Glutamatergic neuron (in vitro differentiated cells): ENCODE measurements at regions not wholly inside any gene's neighbourhood (a gene's known extent, or its start where the extent isn't known, plus 50 kb on each side); places are given as distances from the start of the nearest gene placed in this dataset.

Experiments
- DNase-seq: peaks from one replicate; pipeline ENCODE4 v3.0.0; 2022
- H3K27ac Mint-ChIP-seq: one replicate; pipeline ENCODE4 v1.8.0; 2020; ENCODE audit warnings: mild to moderate bottlenecking, mixed read lengths, inconsistent platforms; ENCODE audit not compliant: unreplicated experiment
- H3K27me3 Mint-ChIP-seq: one replicate; pipeline ENCODE4 v1.8.0; 2020; ENCODE audit warnings: mild to moderate bottlenecking, moderate library complexity, mixed read lengths, inconsistent platforms; ENCODE audit not compliant: unreplicated experiment
- H3K36me3 Mint-ChIP-seq: one replicate; pipeline ENCODE4 v1.8.0; 2020; ENCODE audit warnings: mild to moderate bottlenecking, mixed read lengths, inconsistent platforms; ENCODE audit not compliant: unreplicated experiment
- H3K4me1 Mint-ChIP-seq: one replicate; pipeline ENCODE4 v1.8.0; 2020; ENCODE audit warnings: mild to moderate bottlenecking, low read depth, mixed read lengths, inconsistent platforms; ENCODE audit not compliant: unreplicated experiment
- H3K4me3 Mint-ChIP-seq: one replicate; pipeline ENCODE4 v1.8.0; 2020; ENCODE audit warnings: mild to moderate bottlenecking, mixed read lengths, inconsistent platforms; ENCODE audit not compliant: unreplicated experiment
- H3K9me3 Mint-ChIP-seq: one replicate; pipeline ENCODE4 v1.8.0; 2020; ENCODE audit warnings: mild to moderate bottlenecking, moderate library complexity, mixed read lengths, inconsistent platforms; ENCODE audit not compliant: unreplicated experiment
- TF ChIP-seq, protein P1 (sequence below): fragments of 200-600 bp; sonication (generic); IDR thresholded peaks from one replicate; pipeline ENCODE4 v1.5.0; 2021; ENCODE audit not compliant: partially characterized antibody, unreplicated experiment

DNA sequence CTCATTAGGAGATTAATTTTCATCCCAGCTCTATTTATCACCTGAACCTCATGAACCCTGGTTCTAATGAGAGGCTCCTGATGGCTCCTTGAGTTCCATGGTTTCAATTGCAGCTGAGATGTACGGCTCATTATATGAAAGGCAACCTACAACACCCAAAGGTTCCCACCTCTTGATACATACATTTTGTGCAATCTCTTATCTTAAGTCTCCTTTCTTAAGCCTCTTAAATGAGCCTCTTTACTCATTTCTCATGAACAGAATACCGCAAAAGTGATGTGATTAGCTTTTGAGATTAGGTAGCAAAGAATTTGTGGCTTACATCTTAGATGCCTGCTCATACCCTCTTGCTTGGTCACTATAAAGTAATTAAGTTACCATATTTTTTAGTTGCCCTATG is 1964.0 kb upstream of the CDH6 start:
- TF ChIP-seq, protein P1, sequence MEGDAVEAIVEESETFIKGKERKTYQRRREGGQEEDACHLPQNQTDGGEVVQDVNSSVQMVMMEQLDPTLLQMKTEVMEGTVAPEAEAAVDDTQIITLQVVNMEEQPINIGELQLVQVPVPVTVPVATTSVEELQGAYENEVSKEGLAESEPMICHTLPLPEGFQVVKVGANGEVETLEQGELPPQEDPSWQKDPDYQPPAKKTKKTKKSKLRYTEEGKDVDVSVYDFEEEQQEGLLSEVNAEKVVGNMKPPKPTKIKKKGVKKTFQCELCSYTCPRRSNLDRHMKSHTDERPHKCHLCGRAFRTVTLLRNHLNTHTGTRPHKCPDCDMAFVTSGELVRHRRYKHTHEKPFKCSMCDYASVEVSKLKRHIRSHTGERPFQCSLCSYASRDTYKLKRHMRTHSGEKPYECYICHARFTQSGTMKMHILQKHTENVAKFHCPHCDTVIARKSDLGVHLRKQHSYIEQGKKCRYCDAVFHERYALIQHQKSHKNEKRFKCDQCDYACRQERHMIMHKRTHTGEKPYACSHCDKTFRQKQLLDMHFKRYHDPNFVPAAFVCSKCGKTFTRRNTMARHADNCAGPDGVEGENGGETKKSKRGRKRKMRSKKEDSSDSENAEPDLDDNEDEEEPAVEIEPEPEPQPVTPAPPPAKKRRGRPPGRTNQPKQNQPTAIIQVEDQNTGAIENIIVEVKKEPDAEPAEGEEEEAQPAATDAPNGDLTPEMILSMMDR = no peak
- Mint-ChIP-seq H3K36me3 (no peaks in the 10 kb centered on the region), H3K27ac (no peak overlapping the region), H3K4me1 (no peaks in the 10 kb centered on the region), H3K4me3 (no peak overlapping the region), H3K27me3 (no peaks in the 10 kb centered on the region), H3K9me3 (peaks cover 3% of the 10 kb centered on the region)
- DNase-seq = no peak

DNA sequence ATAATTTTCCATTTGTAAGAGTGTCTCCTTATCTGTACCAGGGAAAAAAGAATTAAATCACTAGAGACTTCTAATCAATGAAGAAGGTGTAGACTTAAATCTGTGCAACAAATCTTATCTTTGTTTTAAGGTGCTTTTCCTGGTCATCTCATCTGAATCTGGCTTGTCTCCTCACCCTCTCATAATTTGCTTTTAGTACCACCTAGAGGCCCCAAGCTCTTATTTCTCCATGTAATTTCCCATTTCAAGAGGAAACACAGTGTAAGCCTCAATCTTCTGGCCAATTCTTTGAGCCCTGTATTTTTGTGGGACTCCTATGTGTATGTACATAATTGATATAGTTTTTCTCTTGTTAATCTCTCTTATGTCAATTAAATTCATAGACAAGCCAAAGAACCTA is 1975.3 kb upstream of the CDH6 start:
- TF ChIP-seq, protein P1 = no peak
- Mint-ChIP-seq H3K27ac (no peak overlapping the region), H3K36me3 (no peaks in the 10 kb centered on the region), H3K4me1 (no peaks in the 10 kb centered on the region), H3K4me3 (no peak overlapping the region), H3K9me3 (no peaks in the 10 kb centered on the region), H3K27me3 (no peaks in the 10 kb centered on the region)
- DNase-seq = no peak

DNA sequence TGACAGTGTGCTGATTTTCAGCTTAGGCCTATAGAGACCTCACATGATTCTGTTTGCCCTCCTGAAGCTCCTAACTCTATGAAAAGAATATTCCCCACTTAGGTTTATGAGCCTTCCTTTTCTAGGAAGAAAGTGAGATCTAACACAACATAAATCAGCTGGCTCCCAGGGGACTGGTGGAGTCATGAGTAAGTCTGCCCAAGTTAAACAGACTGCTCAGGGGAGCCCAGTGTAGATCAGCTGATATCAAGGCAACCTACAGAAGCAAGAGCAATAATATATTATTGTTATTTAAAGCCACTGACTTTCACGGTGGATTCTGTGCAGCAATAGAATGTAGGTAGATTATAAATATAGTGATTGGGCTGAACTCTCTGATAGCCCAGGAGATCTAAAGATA is 1978.6 kb upstream of the CDH6 start:
- no peaks in the 10 kb centered on the region for H3K27me3 Mint-ChIP-seq
- H3K27ac Mint-ChIP-seq = no peak overlapping the region
- no peaks in the 10 kb centered on the region for H3K9me3 Mint-ChIP-seq
- H3K4me1 Mint-ChIP-seq = no peaks in the 10 kb centered on the region
- H3K36me3 Mint-ChIP-seq = no peaks in the 10 kb centered on the region
- TF ChIP-seq, protein P1 = no peak
- H3K4me3 Mint-ChIP-seq = no peak overlapping the region
- no peak for DNase-seq

DNA sequence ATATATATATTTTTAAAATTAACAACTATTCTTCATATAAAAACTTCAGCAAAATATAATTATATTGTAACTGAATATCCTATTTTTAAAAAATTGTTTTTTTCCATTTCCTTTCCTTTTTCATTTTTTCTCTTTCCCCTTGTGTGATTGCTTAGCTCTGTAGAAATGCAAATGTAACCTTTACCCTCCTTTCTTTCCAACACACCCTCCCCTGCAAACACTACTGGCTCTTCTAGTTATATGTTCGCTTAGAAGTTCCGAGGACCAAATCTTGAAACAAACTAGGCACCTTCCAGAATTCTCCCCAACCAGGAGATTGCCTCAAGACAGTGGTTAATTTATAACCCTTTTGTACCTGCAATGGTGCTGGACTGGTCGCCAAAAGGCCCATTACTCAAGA is 1980.0 kb upstream of the CDH6 start:
- no peaks in the 10 kb centered on the region for H3K4me1 Mint-ChIP-seq
- no peaks in the 10 kb centered on the region for H3K9me3 Mint-ChIP-seq
- H3K4me3 Mint-ChIP-seq = no peak overlapping the region
- DNase-seq = no peak
- TF ChIP-seq, protein P1 = no peak
- no peaks in the 10 kb centered on the region for H3K27me3 Mint-ChIP-seq
- no peaks in the 10 kb centered on the region for H3K36me3 Mint-ChIP-seq
- H3K27ac Mint-ChIP-seq = no peak overlapping the region

DNA sequence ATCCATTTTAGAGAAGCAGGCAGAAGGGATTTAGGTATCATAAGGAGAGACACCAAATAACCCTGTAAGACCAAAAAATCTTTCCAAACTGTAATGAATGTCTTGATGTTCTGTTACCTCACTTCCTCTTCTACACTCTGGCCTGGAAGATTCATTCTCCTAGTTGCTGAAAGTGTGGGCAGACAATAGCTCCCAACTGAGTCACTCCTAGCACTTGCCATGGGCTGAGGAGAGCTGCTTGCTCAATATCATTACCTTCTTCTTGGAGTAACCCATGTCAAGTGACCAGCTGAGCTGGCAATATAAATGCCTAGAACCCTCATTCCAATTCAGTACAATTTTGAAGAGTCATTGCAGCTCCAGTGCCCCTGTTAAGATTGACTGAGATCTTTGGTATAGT is 1985.5 kb upstream of the CDH6 start:
- Mint-ChIP-seq H3K36me3 (no peaks in the 10 kb centered on the region), H3K27me3 (no peaks in the 10 kb centered on the region), H3K4me1 (no peaks in the 10 kb centered on the region), H3K27ac (no peak overlapping the region), H3K4me3 (no peak overlapping the region), H3K9me3 (no peaks in the 10 kb centered on the region)
- TF ChIP-seq, protein P1 = no peak
- no peak for DNase-seq
